ENCODE measurements at regions not wholly inside any gene's neighbourhood (a gene's known extent, or its start where the extent isn't known, plus 50 kb on each side); places are given as distances from the start of the nearest gene placed in this dataset.
"Not testable (repeated sequence)": the region's sequence is repeated elsewhere in the genome, so short reads cannot be mapped to it uniquely, and the experiment has no call there.

DNA sequence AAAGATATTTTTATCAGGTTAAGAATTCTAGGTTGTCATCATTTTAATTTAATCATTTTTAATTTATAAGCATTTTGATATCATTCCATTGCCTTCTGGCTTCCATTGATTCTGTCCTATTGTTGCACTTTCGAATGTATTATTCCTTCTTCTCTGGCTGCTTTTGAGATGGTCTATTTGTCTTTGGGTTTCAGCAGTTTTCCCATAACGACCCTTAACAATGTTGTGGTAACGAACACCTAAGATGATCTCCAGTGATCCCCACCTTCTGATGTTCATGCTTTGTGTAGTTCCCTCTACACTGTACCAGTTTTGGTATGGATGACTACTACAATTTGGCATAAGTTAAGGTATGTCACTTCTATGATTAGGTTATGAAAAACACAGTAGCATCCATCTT lies 59.9 kb downstream of the MINAR1 start:
- DNase-seq, result no peak

DNA sequence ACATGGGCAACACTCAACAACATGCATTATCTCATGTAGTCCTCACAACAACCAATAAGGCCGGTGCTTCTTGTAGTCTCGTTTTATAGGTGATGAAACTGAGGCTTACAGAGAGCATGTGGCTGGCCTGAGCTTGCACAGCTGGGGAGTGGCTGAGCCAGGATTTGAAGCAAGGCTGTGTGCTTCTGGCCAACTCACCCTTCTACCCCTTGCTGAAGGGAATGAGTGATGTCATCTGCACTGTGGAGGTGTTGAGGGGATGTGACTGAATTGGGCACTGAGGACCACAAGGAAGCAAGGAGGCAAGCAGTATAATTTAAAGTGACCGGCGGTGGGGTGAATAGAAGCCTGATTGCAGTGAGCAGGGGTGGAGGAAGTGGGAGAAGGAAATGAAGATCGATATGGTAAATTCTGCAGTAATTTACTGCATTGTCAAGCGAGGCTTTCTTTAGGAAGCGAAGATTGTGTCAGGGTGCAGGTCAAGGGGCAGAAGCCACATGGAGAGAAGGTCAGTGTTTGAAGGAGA lies 62.3 kb downstream of the MINAR1 start:
- DNase-seq, result no peak

DNA sequence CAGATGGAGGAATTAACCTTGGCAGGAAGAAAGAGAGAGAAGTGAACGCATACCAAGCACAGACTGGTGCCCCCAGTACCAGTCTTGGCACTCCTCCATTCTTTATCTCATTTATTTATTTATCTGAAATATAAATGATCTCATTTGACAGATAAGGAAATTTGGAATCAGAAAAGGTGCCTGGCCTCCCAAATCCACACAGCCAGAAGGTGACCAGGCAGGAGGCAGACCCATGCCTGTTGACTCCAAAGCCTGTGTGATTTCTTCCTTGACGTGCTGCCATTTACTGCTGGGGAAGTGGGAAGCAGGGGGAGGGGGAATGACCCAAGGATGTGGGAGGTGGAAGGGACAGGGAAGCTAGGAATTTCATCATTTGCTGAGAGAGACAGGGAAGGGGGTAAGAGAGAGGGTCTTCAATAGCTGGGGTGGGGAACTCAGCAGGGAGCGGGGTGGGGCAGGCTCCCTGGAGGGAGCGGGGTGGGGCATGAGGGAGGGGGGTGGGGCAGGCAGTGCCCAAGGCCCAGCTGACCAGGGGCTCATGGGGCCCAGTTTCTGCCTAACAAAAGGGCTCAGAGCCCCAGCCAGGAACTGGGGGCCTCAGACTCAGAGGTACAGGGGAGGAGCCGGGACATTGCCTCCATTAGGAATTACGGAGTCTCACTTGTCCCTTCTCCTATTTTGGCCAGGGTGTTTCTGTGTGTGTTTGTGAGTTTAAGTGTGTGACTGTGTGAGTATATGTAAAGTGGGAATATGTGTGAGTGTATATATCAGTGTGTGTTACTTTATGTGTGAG lies 63.0 kb downstream of the MINAR1 start:
- no peak for DNase-seq

DNA sequence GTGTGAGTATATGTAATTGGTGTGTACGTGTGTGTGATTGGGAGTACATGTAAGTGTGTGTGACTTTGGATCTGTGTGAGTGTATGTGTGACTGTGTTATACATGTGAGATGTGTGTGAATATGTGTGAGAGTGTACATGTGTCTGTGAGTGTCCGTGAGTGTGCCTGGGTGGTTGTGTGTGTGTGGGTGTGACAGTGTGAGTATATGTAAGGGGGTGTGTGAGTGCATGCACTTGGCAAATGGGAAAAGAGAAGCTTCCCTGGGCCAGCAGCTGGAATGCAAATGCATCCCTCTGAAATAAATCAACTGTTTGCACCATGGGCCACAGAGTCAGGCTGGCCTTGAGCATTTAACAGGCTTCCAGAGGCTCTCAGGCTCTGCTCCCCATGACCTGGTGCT lies 63.6 kb downstream of the MINAR1 start:
- DNase-seq, result no peak

DNA sequence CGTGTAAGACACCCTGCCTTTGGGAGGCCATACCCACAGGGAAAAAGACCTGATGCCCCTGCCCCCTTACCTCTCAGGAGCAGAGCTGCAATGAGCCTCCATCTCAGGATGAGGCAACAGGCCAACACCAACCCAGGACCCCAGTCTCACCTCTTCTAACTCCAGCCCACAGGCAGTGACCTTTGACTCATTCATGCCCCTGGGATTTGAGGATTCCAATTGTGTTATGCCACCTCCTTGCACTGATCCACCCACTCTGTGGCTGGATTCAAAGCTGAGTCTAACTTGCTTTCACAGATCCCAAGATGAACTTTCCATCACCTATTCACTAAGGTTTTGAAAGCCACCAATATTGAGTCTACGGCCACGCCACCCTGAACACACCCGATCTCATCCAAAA lies 64.7 kb downstream of the MINAR1 start:
- DNase-seq, result no peak

DNA sequence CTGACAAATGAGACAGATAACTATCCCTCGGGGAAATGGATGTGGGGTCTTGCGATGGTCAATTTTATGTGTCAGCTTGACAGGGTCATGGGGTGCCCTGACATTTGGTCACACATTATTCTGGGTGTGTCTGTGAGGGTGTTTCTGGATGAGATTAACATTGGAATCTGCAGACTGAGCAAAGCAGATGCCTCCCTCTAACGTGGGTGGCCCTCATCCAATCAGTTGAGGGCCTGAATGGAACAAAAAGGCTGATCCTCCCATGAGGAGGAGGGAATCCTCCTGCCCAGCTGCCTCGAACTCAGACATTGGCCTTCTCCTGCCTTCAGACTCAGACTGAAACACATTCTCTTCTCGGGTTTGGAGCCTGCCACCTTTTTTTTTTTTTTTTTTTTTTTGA lies 69.0 kb downstream of the MINAR1 start:
- no peak for DNase-seq

DNA sequence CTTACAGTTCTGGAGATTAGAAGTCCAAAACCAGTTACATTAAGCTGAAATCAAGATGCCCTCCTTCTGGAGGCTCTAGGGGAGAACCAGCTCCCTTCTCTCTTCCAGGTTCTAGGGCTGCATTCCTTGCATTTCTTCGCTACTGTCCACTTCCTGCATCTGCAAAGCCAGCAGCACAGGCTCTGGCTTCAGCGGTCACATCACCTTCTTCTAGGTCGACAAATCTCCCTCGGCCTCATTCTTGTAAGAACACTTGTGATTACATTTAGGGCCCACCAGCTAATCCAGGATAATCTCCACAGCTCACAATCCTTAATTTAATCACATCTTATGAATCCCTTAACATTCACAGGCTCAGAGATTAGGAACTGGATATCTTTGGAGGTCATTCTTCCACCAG lies 73.8 kb downstream of the MINAR1 start:
- DNase-seq, result no peak

DNA sequence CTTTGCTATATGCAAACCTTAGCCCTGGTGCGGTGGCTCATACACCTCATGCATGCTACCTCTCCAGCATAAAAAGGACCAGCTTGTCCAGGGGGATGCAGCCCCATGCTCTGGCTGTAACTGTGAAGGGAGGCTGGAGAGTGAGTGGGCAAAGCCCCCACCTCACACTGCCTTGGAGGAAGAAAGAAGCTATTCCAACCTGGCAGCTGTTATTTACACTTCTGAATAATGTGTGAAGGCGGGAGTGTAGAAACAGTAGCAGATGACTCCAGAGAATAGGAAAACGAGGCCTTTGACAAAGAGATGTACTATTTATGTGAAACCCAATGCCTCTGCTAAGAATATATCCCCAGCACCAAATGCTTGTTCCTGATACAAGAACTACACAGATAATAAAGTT lies 80.7 kb downstream of the MINAR1 start:
- DNase-seq, result not testable (repeated sequence)

DNA sequence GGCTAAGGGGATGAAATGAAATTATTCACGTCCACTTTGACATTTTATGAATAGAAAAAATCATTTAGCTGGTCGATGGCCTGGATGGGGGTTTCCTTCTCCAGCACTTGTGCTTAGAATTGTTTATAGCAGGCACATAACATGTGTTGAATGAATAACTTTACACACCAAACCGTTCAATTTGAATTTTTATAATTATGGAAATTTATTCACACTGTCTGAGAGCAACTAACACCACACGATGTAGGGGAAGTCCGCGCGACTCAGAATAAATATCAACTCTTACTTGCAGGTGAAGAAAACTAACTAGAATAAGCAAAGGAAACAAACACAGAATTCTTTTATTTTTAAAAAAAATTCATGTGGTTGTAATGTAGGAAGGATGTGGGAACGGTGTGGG lies 81.3 kb downstream of the MINAR1 start:
- no peak for DNase-seq

DNA sequence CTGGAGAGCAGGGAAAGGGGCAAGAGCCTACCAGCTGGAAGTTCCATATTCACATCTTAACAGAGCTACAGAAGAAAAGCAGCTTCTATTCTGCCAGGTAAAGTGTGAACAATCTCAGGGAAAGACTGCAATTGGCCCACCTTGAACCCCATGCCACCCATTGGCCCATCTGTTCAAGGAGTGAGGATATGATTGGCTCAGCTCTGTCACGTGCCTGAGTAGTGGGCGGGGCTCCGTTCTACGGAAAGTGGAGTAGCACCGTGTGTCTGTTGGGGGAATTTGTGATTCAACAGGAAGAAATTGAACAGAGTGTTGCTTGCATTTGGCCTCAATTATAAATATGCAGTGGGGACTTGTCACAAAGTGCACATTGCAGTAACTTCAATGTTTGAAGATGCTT lies 81.8 kb downstream of the MINAR1 start:
- no peak for DNase-seq

DNA sequence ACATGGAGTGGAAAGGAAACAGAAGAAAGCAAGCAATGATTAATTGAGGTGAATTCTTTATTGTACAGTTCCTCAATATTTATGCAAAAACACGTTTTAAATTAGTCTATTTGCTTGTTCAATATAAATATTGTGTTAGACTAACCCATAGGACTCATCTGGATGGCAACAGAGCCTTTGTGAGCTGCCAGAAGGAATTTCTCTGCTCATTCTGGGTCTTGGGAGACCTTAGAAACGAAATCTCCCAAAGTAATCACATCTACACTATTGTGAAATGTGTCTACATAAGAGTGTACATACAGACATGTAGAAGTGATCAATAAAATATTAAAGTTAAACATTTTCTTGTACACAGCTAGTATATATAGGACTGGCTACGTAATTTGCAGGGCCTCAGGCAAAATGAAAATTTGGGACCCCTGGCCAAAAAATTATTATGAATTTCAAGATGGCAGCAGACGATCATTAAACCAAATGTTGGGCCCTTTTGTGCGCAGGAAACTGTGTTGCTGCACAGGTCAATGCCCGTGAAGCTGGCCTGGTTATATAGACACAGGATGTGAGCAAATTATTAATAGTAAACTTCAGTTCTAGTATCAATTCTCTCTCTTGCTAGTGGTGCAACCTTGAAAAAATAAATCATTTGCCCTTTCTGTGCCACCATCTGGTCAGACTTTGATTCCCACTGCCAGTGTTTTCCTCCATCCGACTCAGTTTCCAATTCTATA lies 83.3 kb downstream of the MINAR1 start:
- DNase-seq, result no peak

DNA sequence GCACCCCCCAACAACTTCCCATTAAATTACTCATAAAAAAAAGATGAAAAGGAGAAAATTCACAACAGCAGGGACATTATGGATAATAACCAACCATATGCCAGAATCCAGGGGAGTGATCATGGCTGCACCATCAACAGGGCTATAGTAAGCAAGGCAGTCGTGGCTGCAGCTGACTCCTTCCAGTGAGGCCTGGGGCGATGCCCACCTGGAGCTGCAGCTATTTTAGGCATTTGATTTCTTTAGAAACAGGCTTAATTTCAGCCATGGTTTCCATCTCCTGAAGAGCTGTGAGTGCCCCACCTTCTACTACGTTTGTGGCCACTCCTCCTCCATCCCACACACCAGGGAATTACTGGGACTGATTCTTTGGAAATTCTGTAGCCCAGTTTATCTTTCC lies 84.0 kb downstream of the MINAR1 start:
- no peak for DNase-seq

DNA sequence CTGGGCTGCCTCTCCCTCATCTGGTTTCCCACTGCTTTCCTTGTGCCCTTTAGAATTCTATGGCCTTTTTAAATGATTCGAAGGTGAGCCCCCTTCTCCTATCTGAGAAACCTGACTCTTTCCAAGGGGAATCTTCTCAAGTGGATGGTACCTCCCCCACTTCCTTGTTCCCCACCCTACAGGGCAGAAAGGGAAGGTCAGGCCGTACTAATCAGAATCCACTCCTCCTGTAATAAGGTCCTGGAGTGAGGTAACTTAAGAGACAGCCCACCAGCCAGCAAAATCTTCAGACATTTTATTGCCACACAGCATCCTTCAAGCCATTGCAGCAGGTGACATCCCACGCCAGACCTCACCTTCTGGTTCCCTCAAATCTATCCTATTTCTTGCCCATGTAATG lies 84.5 kb downstream of the MINAR1 start:
- no peak for DNase-seq

DNA sequence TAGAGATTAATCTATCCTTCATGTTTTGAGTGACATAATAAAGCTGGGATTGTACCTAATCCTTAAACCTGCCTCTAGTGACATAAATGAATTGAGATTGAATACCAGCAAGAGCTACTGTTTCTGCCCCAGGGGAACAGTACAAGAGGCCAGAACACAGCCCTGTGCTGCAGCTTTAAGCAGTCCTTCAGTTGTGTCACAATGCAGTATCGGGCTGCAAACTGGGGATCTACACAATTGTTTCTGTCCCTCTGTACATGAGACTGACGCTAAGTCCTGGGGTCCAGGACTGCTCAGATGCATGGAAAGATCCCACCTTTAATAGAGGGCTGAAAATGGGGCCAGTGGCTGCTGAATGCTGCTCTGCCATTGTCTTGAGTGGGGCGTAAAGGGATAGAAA lies 87.5 kb downstream of the MINAR1 start:
- DNase-seq, result no peak

DNA sequence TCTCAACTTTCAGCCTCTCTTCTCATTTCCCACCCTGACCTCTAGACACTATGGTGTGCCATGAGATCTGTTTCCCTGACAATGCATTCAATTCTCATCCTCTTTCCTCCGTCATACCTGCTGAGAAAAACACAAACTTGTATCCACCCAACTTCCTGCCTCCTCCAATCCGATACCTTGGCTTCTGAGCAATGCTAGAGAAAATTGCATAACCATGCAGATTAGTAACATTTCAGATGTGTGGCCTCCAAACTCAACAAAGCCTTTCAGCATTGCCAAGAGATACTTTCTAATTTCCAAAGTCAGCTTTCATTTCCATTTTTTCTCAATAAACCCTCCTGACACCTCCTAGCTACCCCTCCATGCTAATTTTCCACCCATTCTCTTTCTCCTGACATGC lies 88.5 kb downstream of the MINAR1 start:
- no peak for DNase-seq

DNA sequence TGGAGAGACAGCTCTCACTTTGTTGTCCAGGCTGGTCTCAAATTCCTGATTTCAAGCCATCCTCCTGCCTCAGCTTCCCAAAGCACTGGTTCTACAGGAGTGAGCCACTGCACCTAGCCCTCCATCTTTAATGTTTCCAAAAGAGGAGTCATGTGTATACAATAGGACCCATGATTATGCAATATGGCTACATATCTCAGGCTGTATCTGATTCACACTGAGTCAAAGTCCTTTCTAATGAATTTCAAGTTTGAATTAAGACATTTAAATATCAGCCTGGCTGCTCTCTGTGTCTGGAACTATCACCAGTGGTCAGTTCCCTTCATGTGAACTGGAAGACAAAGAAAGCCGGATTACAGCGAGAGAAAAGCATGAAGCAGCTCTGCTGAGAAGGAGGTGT lies 90.5 kb downstream of the MINAR1 start:
- DNase-seq, result no peak

DNA sequence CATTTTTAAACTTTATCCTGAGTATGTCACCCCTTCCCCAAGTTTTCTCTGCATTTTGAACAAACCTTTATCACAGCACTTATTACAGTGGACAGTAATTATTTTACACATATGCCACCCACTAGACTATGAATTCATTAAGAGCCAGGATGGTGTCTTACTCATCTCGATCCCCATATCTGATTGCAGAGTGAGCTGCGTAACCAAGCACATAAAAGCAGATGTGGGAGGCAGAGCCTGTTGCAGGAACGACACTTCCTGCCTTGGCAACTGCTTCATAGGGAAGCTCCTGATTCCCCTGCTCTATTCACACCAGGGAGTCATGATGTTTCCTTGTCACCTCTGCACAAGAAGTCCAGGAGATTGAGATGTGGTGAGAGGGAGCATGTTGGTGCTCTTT lies 91.1 kb downstream of the MINAR1 start:
- DNase-seq, result no peak

DNA sequence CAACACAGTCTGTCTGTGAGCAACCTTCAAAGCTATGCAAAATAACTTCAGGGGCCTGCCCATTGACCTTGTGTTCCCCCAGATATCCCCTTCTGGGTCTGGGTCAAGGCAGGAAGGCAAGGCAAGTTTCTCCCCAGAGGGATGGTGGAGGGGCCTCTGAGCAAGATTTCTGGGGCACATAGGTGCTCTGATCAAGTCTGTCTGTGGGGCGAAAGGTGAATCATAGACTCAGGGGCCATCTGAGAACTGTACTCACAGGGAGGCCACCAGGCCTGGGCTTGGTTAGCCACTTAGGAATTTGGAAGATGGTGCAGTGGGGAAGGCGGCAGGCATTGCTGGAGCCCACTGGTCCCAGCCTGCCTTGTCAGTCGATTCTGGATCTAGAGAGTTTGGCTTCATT lies 92.4 kb downstream of the MINAR1 start:
- DNase-seq, result no peak

DNA sequence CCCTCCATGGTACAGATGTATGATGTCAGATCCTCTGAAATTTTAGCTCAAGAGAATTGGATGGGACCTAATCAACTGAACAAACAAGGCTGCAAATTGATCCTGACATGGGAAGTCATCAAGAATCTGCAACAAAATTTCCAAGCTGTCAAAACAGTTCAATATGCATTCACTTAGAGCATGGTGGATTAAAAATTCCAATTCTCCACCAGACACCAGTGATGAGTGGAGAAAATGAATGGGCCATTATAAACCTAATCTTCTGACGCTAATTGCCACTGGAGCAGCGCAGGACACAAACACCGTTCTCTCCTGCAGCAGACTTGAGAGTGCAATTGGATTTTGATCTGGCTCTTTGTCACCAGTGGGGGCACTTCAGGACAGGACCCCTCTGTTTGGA lies 94.2 kb downstream of the MINAR1 start:
- peak; percentile 68 for DNase-seq

DNA sequence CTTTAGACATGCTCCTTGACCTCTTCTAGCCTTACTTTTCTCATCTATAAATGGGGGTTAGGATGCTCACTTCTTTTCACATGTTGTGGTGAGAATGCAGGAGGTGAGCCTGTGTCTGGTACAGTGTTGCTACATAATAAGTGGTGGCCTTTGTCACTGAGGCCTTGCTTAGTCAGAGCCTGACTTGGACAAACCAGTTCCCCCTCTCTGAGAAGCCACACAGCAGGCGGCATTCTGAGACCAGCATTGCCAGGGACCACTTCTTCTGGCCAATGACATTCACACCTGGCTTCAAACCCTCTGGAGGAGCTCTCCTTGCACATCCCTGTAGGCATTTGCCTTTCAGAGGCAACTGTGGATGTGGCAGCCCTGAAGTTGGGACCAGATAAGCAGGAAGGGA lies 95.7 kb downstream of the MINAR1 start:
- no peak for DNase-seq

DNA sequence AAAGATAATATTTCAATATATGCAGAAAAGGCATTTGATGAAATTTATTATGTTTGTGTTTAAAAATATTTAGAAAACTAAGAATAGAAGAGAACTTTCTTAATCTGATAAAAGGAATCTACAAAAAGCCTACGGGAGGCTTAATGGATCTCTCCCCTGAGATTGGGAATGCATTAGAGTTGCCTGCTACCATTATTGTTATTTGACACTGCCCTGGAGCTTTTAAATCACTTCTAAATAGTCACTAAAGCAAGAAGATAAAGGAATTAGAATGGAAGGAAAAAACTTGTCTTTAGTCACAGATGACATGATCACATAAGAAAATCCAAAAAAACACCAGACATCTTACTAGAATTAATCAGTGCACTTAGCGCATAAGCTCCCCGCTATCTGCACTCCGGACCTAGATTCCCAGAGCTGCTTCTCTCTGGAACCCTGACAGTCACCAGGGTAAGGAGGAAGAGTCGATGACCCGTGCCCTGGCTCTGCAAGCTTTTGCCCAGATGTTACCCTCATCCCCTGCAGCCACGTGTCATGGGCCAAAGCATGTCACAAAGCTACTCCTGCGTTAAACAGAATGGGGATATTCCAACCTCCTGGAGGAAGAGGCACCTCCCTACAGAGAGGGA lies 97.1 kb downstream of the MINAR1 start:
- peak; percentile 40 for DNase-seq

DNA sequence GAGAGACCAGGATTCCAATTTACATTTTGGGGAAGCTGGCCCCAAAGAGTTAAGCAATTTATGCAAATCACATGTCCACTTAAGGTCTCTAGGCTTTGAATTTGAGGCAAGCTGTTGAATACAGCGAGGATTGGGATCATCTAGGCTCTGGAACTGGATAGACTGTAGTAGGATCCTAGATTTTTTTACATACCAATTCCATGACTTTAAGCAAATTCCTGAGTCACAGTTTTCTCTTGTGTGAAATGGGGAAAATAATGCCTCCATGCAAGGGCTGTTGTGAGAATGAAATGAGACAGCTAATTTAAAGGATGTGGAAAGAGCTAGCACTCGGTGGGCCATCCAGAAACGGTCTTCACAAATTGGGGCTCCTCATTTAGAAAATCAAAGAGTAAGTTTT lies 103.4 kb downstream of the MINAR1 start:
- DNase-seq, result no peak

DNA sequence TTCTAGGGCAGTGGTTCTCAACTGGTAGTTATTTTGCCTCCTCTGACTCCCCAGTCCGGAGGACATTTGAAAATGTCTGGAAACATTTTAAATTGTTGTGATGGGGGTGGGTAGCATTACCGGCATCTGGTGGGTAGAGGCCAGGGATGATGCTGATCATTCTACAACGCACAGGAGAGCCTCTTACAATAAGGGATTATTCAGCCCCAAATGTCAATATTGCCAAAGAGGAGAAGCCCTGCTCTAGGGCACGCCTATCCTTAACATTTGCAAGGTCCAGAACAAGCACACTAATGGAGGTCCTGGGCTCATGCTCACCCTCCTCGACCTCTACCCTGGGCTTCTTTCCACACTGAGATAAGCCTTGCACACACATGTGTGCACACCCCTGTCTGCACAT lies 106.4 kb downstream of the MINAR1 start:
- DNase-seq, result no peak

DNA sequence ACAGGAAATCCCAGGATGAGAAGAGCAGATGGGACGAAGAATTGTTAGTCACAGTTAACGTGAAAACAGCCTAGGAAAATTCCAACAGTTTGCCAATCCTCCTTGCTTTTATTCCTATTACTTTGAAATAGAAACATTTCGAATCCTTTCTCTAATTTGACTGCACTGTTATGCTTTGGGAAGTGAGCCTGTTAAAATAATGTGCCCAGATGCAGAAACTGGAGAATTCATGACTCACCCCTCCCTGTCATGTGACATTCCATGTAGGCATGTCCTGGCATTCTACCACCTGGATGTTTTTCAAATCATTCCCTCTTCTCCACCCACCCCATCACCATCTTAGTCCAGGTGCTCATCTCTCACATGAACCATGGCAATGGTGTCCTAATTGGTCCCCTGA lies 107.3 kb downstream of the MINAR1 start:
- no peak for DNase-seq
